H1 (cell line): ENCODE measurements at regions not wholly inside any gene's neighbourhood (a gene's known extent, or its start where the extent isn't known, plus 50 kb on each side); places are given as distances from the start of the nearest gene placed in this dataset.

Source experiments
- CHD7 ChIP-seq: fragments of 300-600 bp; sonication (generic); IDR thresholded peaks from 2 replicates; pipeline ENCODE4 v1.7.1; 2012; ENCODE audit warnings: low read length, moderate library complexity, mild to moderate bottlenecking, inconsistent platforms; ENCODE audit not compliant: insufficient replicate concordance
- JUND ChIP-seq: IDR thresholded peaks from 2 replicates; pipeline ENCODE4 v1.6.1; 2011; ENCODE audit warnings: mild to moderate bottlenecking, improper control_type of control experiment, low read length
- NRF1 ChIP-seq: IDR thresholded peaks from 2 replicates; pipeline ENCODE4 v1.6.1; 2011; ENCODE audit warnings: mild to moderate bottlenecking, low read depth, low read length, improper control_type of control experiment
- RAD21 ChIP-seq, 2 experiments: IDR thresholded peaks in 1 of 2; conservative IDR thresholded peaks in 1 of 2; 2 replicates each; pipeline ENCODE4 v1.6.1; 2011; ENCODE audit warnings: low read depth in 2 of 2, low read length in 2 of 2, improper control_type of control experiment in 1 of 2, inconsistent platforms in 1 of 2, mild to moderate bottlenecking in 1 of 2, moderate library complexity in 1 of 2
- SIN3A ChIP-seq, 2 experiments: IDR thresholded peaks in 1 of 2; conservative IDR thresholded peaks in 1 of 2; 2 replicates each; pipeline ENCODE4 v1.6.1; 2011 to 2012; ENCODE audit warnings: low read length in 2 of 2, improper control_type of control experiment in 1 of 2, low read depth in 1 of 2, mild to moderate bottlenecking in 1 of 2
- SIX5 ChIP-seq: IDR thresholded peaks from 2 replicates; pipeline ENCODE4 v1.6.1; 2011; ENCODE audit warnings: mild to moderate bottlenecking, low read depth, low read length
- SRF ChIP-seq: IDR thresholded peaks from 2 replicates; pipeline ENCODE4 v1.6.1; 2011; ENCODE audit warnings: mild to moderate bottlenecking, low read depth, low read length, moderate library complexity

- TF ChIP-seq CHD7, result no peak
- TF ChIP-seq SIN3A (conservative IDR thresholded peaks at IDR 0.05 in 1 of 2, IDR thresholded peaks at IDR 0.05 in 1 of 2; ENCODE audit: low read depth in 1 of 2, low read length in 2 of 2), result no peak
- no peak for TF ChIP-seq SIX5
- no peak for TF ChIP-seq RAD21 (IDR thresholded peaks at IDR 0.05 in 1 of 2, conservative IDR thresholded peaks at IDR 0.05 in 1 of 2; ENCODE audit: low read depth in 2 of 2, low read length in 2 of 2)
- no peak for TF ChIP-seq JUND
- TF ChIP-seq SRF, result no peak
- TF ChIP-seq NRF1, result no peak
Observed at GRCh38 chr6:87919416-87919815, 128.2 kb upstream of the SPACA1 start (continued).
